ENCODE measurements at regions not wholly inside any gene's neighbourhood (a gene's known extent, or its start where the extent isn't known, plus 50 kb on each side); places are given as distances from the start of the nearest gene placed in this dataset.
"Not testable (repeated sequence)": the region's sequence is repeated elsewhere in the genome, so short reads cannot be mapped to it uniquely, and the experiment has no call there.

DNA sequence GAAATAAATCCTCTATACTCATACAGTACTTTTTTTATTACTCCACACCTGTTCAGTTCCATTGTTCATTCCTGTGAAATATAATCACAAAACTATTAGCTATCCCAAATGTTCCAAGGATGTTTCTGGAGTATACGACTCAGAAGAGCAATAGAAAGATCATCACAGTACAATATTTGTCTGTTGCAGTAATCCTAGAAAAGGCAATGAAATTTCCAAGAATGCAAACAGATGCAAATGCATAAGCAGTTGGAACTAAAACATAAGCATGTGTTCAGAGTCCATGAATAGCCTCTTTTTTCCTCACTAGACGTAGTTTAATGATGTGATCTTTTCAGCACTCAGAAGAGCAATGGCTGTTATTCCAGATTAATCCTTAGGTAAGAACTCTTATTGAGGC lies 55.2 kb downstream of the RTL3 start:
- DNase-seq (ENCODE audit: low read depth) = no peak

DNA sequence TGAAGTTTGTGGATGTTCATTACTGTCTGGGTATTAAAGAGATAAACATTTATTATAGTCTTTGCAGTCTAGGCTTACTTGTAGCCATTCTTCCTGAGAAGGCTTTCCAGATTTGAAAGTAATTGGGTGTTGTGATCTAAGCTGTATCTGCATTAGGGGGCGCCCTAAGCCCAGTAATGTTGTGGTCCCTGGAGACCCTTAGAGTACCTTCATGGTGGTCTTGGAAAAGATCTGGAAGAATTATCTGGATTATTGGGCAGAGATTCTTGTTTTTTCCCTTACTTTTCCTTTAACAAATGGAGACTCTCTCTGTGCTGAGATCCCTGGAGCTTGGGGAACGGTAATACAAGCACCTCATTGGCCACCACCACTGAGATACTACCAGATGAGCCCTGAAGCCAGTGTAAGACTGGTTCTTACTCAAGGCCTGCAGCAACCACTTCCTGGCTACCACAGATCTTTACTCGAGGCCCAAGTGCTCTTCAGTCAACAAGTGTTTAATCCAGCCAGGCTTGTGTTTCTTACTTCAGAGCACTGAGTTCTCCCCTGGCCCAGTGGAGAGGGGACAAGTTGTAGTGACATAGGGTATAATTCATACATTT lies 63.1 kb downstream of the RTL3 start:
- peak; percentile 1 for DNase-seq (ENCODE audit: low read depth)

DNA sequence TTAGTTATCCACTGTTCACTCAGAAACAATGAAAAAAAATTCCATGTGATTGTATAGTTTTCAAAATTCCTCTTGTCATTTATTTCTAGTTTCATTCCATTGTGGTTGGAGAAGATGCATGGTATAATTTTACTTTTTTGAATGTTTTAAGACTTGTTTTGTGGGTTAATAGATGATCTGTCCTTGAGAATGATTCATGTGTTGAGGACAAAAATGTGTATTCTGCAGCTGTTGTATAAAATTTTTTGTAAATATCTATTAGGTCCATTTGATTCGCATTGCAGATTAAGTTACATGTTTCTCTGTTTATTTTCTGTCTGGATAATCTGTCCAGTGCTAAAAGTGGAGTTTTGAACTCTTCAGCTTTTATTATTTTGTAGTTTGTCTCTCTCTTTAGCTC lies 65.4 kb downstream of the RTL3 start:
- no peak for DNase-seq (ENCODE audit: low read depth)

DNA sequence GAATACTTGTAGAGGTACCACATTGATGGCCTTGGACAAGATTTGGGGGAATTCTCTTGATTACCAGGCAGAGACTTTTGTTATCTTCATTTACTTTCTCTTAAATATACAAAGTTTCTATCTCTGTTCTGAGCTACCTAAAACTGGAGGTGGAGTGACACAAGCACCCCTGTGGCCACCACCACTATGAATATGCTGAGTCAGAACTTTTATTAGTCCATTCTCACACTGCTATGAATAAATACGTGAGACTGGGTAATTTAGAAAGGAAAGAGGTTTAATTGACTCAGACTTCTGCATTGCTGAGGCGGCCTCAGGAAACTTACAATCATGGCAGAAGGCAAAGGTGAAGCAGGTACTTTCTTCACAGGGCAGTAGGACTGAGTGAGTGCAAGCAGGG lies 67.1 kb downstream of the RTL3 start:
- DNase-seq (ENCODE audit: low read depth) = no peak

DNA sequence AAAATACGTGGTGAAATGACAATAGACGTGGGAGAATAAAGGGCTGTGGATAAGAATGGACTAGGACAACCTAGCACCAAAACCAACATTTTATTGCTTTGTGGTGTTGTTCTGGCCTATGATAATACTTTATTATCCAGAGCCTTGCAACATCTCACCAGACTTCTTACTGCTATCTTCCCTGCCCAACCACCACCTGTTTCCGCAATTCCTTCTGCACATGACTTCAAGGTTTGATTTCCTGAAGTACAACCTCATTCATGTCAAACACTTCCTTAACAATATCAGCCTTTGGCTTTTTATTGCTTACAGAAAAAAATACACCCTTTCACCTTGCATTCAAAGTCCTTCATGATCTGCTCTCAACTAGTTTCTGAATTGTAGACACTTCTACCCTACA lies 84.8 kb downstream of the RTL3 start:
- DNase-seq (ENCODE audit: low read depth) = no peak

DNA sequence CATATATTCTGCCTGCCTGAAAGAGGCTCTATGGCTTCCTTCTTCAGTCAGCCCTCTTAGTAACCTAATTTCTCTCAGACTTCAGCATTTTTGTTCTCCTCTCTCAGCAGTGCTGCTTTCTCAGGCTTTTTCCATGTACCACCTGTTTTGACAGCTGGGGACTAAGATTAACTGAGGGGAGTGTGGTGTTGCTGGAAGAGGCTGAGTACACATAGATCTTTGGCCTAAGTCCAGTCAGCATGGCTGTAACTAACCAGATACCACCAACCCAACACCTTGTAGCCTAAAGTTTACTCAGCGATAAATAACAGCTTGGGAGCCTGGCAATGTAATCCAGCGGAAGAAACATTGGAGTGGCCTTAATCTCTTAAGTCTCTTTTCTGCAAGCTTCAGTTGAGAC lies 85.5 kb downstream of the RTL3 start:
- no peak for DNase-seq (ENCODE audit: low read depth)

DNA sequence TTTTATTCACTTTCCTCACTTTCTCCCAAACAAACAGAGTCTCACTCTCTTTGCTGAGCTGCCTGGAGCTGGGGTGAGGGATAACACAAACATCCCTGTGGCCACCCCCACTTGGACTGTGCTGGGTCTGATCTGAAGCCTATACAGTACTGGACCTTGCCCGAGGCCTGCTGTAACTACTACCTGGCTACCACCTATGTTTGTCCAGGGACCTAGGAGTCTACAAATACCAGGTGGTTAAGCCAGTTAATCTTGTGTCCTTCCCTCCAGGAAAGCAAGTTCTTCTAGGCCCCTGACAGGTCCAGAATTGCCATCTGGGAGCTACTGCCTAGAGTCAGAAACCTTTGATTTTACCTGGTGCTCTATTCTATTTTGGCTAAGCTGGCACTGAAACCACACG lies 87.3 kb downstream of the RTL3 start:
- no peak for DNase-seq (ENCODE audit: low read depth)

DNA sequence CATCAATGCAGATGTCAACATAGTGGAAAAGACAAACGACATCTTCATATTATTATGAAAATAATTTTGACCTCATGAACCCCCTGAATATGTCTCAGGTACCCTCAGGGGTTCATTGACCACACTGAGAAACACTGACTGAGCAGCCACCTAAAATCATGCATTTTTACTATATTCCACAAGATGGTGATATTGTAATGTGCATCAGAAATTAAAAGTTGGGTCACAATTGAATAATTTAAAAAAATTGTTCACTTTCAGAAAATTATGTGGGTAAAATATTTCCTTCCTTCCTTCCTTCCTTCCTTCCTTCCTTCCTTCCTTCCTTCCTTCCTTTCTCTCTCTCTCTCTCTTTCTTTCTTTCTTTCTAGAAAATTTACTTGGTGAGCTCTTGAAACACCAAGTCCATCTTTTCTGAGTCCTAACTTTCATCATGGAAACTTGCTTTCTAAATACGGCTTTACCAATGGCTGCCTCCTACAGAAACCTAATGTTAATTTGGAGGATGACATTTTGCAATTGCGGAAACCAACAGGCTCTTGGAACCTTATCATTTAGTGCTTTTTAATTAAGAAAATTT lies 103.6 kb downstream of the RTL3 start:
- DNase-seq (ENCODE audit: low read depth) = no peak

DNA sequence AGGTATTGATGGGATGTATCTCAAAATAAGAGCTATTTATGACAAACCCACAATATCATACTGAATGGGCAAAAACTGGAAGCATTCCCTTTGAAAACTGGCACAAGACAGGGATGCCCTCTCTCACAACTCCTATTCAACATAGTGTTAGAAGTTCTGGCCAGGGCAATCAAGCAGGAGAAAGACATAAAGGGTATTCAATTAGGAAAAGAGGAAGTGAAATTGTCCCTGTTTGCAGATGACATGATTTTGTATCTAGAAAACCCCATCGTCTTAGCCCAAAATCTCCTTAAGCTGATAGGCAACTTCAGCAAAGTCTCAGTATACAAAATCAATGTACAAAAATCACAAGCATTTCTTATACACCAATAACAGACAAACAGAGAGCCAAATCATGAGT lies 106.5 kb downstream of the RTL3 start:
- not testable (repeated sequence) for DNase-seq (ENCODE audit: low read depth)

DNA sequence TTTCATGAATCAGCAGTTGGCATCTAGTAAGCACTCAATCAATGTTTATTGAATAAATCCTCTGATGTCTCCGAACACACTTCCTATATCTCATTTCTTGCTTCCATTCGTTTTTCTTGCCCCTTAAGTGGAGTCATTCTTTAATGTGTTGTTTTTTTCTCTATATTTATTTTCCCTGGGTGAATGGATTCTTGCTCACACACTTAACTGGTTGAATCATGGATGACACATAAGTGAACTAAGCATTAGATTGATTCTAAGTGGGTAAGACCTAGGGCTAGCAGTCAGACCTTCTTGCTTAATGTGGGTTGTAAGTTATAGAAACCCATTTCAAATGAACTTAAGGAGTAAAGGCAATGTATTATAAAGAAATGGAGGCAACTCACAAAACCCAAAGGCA lies 111.1 kb downstream of the RTL3 start:
- DNase-seq (ENCODE audit: low read depth) = peak; percentile 82

DNA sequence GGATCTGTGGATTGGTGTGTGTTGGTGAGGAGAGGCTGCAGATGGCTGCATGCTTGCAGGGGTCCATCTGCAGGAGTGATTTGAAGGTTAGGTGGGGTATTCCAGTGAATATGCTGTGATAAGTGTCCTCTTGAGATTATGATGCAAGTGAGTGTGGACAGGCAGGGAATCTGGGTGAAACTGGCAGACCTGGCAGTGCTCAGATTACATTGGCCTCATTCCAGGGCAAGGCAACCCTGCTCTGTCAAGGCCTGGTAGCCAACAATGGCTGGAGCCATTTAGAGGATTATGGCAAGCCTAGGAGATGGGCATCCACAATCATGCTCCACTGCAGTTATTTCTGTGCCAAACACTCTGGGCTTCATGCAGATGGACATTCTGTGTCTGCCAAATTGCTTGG lies 113.9 kb downstream of the RTL3 start:
- no peak for DNase-seq (ENCODE audit: low read depth)

DNA sequence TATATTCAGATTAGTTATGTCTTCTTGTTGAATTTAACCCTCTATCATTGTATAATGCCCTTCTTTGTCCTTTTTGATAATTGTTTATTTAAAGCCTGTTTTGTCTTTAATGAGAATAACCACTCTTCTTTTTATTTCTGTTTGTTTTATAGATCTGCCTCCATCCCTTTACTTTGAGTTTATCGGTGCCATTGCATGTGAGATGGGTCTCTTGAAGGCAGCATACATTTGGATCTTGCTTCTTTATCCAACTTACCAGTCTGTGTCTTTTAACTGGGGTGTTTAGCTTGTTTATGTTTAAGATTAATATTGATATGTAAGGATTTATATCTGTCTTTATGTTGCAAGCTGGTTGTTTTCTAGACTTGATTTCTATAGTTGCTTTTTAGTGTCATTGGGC lies 115.8 kb downstream of the RTL3 start:
- no peak for DNase-seq (ENCODE audit: low read depth)

DNA sequence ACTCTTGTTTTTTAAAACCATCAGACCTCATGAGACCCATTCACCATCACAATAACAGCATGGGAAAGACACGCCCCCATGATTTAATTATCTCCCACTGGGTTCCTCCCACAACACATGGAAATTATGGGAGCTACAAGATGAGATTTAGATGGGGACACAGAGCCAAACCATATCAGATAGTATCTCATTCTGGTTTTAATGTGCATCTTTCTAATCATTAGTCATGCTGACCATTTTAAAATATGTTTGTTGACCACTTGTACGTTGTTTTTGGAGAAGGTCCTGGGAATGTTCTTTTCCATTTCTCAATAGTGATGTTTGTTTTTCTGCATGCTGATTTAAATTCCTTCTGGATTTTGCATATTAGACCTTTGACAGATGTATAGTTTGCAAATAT lies 119.0 kb downstream of the RTL3 start:
- DNase-seq (ENCODE audit: low read depth) = no peak

DNA sequence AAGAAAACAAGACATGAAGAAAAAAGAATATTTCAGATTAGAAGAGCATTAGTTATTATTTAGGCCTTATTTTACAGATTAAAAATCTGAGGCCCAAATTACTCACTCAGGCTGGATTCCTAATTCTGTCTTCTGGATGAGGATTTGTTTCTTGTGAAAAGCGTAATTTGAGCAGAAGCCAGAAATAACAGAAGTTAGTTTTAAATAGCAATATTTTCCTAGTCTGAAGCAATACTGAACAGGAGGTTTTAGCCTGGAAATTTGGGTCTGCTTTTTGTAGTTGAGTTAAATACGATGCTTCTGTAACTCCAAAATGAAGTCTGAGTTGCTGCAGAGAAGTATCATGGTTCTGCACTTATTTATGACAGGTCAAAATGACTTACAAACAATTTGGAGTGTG lies 124.9 kb downstream of the RTL3 start:
- no peak for DNase-seq (ENCODE audit: low read depth)

DNA sequence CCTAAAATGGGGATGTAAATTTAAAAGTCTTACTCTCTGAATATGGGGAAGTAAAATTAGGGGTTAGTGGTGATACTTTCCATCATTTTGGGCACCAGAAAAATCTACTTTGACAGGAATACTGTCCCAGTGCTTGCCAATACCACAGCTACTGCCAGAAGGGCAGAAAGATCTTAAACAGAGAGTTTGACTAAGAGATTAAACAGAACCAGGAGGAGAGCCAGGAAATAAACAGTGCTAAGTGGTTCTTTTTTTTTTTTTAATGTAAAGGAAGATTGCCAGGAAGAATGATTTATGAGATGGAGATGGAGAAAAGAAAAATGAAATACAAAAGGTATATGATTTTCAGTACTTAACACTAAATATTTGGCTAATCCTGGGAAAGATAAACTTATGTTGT lies 126.8 kb downstream of the RTL3 start:
- DNase-seq (ENCODE audit: low read depth) = no peak

DNA sequence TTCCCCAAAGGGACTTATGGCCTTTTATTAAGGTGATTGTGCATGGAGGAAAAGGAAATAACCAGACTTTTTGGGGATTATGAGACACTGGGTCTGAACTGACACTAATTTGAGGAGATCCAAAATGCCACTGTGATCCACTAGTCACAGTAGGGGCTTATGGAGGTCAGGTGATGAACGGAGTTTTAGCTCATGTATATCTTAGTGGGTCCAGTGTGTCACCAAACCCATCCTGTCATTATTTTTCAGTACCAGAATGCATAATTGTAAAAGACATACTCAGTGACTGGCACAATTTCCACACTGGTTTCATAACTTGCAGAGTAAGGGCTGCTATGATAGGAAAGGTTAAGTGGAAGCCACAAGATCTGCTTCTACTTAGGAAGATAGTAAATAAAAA lies 131.3 kb downstream of the RTL3 start:
- no peak for DNase-seq (ENCODE audit: low read depth)

DNA sequence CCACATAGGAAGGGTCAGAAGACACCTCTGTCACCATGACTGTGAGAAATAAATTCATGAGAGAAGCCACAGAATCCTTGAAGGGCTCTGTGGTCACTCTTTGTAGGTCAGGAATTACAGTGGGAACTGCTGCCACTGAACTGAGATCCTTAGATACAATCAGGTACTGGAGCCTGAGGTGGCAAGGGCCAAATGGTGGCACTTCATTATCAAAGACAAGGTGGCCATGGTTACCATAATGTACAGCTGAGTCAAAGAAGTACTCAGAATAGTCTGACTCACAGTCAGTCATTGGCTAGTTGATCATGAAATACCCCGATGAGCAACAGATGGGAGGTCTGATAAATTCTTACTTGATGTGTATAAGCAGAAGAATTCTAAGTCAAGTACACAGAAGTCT lies 131.9 kb downstream of the RTL3 start:
- DNase-seq (ENCODE audit: low read depth) = peak; percentile 67

DNA sequence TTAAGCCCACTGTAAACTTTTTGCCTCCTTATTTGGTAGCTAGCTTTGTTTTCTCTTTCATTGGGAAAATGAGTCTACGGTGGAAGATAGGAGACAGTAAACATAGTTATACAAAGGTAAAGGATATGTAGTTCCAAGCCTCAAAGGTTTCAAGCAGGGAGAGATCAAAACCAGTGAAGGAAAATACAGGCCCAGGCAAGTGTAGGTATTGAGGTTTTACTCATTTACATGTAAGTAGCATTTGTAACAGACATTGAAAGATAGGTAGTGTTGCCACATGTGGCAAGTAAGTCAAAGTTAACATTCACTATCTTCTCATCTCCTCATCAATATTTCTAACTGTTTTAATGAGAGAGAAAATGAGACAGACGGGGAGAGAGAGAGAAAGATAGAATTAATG lies 136.5 kb downstream of the RTL3 start:
- DNase-seq (ENCODE audit: low read depth) = no peak

DNA sequence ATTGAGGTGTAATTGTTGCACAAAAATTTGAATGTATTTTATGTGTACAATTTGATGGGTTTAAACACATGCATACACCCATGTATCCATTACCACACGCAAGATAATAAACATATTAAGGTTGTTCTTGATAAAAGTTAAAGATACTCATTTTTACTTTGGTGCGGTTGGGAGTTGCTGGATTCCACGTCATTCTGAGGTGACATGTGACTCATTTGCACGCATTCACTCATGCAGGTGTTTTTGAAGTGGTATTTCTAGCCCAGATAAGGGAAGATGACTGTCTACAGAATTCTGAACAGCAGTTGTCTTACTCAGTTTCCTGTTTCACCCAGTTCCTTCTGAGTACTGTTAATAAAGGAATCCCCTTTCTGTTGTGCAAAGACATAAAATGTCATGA lies 142.0 kb downstream of the RTL3 start:
- DNase-seq (ENCODE audit: low read depth) = peak; percentile 85

DNA sequence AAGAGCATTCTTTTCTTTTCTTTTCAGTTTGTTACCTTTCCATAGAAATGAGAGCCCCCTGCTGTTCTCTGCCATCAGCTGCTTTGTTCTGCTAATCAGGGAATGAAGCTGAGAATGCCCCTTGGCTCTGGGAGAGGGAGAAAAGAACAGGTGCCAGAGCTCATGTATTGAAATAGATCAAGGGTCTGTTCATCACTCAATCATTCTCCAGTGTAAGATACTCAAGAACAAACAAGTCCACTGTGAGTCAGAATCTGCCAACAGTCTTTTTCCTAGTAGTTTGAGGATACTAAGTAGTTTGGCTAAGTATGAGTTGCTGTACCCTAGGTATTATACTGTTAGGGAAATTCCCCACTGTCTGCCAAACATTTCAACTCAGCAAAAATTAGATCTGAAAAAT lies 144.3 kb downstream of the RTL3 start:
- peak; percentile 23 for DNase-seq (ENCODE audit: low read depth)

DNA sequence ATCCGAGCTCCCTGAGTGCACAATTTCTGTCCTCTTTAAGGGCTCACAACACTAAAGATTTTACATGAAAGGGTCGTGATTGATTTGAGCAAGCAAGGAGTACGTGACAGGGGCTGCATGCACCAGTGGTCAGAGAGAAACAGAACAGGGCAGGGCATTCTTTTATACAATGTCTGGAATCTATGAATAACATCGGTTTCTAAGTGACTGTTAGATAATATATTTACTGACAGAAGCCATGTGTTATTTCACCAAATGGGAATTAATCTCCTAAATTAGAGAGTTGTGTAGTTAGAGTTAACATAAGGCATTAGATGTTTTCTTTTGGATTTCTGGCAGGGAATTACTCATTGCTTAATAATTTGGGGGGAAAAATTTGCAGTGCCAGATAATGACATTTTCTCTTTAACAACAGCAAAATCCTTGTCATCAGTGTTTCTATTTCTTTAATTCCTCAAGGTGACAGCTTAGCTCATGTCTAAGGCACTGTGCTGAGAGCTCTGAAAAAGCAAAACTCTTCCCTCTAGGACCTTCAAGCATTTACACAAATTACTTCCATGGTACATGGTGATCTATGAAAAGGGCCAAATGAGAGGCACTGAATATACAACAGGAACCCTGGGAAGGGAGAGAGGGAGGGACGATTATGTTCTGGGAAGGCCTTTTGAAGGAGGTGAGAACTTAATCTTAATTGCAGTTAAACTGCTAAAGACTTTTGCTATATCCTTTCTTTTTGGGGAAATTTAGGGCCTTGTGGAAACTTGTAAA lies 145.0 kb downstream of the RTL3 start:
- no peak for DNase-seq (ENCODE audit: low read depth)

DNA sequence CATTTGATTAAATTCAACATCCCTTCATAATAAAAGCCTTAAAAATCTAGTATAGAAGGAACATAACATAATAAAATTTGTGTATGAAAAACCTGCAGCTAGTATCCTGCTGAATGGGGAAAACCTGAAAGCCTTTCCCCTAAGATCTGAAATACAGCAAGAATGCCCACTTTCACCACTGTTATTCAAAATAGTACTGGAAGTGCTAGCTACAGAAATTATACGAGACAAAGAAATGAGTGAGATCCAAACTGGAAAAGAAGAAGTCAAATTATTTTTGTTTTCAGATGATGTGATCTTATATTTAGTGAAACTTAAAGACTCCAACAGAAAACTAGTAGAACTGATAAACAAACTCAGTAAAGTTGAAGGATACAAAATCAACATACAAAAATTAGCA lies 152.9 kb downstream of the RTL3 start:
- no peak for DNase-seq (ENCODE audit: low read depth)

DNA sequence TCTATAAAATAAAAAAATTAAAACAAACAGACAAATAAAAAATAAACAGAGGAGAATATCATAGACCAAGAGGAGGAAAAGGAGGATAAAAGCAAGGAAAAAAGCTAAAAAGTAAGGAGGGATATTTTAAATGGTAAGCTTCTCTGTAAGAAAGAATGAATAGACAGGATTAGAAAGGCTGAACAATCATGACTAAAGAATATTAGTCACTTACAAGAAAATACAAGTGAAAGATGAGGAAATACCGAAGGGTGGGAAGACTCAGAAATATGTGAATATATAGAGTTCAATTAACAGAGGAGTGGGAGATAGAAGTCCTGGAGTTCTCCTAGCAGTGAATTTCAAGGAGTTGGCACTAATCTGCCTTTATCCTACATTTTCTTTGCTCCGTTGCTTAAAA lies 162.6 kb downstream of the RTL3 start:
- DNase-seq (ENCODE audit: low read depth) = no peak

Data from HT1080 (cell line).